ENCODE measurements at regions not wholly inside any gene's neighbourhood (a gene's known extent, or its start where the extent isn't known, plus 50 kb on each side); places are given as distances from the start of the nearest gene placed in this dataset.

GRCh38 chr7:88610942-88611341 lies 148.6 kb upstream of the ZNF804B start:
- no peak for DNase-seq (ENCODE audit: low read depth)
- no peak for TF ChIP-seq CTCF (conservative IDR thresholded peaks at IDR 0.05; ENCODE audit: control insufficient read depth, insufficient read depth, low read depth, low read length)
- no peak overlapping the region for H3K4me3 ChIP-seq (ENCODE audit: control insufficient read depth, low read depth, low read length)

GRCh38 chr7:88600695-88601094 lies 158.8 kb upstream of the ZNF804B start:
- no peak for TF ChIP-seq CTCF (conservative IDR thresholded peaks at IDR 0.05; ENCODE audit: control insufficient read depth, insufficient read depth, low read depth, low read length)
- no peak overlapping the region for H3K4me3 ChIP-seq (ENCODE audit: control insufficient read depth, low read depth, low read length)
- DNase-seq (ENCODE audit: low read depth), result no peak

DNA sequence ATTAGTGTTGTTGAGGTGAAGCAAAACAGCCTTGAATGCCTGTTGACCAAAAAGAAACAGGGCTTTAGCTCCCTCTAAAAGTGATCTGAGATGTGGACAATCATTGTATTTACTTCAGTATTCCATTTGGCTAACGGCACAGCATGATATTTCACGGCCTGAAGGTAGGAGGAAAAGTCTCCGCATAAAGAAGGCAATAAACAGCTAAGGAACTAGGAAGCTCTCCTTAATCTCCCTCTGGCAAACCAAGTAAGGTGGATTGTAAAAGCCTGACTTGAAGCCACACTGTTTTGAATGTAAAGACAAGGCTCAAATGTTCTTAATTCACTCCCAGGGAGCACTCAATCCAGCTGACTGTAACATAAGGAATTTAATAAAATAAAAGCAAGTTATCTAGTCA lies 160.0 kb upstream of the ZNF804B start:
- H3K4me3 ChIP-seq (ENCODE audit: control insufficient read depth, low read depth, low read length), result no peak overlapping the region
- TF ChIP-seq CTCF (conservative IDR thresholded peaks at IDR 0.05; ENCODE audit: control insufficient read depth, insufficient read depth, low read depth, low read length), result no peak
- no peak for DNase-seq (ENCODE audit: low read depth)

GRCh38 chr7:88597941-88598425 lies 161.5 kb upstream of the ZNF804B start:
- no peak overlapping the region for H3K4me3 ChIP-seq (ENCODE audit: control insufficient read depth, low read depth, low read length)

GRCh38 chr7:88590963-88591362 lies 168.5 kb upstream of the ZNF804B start:
- no peak for TF ChIP-seq CTCF (conservative IDR thresholded peaks at IDR 0.05; ENCODE audit: control insufficient read depth, insufficient read depth, low read depth, low read length)
- no peak overlapping the region for H3K4me3 ChIP-seq (ENCODE audit: control insufficient read depth, low read depth, low read length)
- no peak for DNase-seq (ENCODE audit: low read depth)

More at GRCh38 chr7:88597941-88598425, 161.5 kb upstream of the ZNF804B start:
- no peak for DNase-seq (ENCODE audit: low read depth)
- TF ChIP-seq CTCF (conservative IDR thresholded peaks at IDR 0.05; ENCODE audit: control insufficient read depth, insufficient read depth, low read depth, low read length), result no peak

DNA sequence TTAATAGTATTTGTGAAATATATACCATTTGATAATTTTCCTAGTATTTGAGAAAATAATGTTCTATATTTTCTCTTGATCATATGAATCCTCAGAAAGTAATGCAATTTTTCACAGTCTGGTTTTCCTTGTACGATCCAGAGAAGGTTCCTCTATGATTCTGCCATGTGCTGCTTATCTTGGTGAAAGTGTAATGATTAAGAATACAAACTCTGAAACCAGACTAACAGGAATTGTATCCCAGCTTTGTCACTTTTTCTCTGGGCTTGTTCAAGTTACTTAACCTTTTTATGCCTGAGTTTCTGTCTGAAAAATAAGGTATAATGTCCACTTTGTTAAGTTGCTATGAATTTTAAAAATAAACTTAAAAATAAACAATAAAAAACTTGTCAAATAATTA lies 169.6 kb upstream of the ZNF804B start:
- no peak for TF ChIP-seq CTCF (conservative IDR thresholded peaks at IDR 0.05; ENCODE audit: control insufficient read depth, insufficient read depth, low read depth, low read length)
- DNase-seq (ENCODE audit: low read depth), result no peak
- no peak overlapping the region for H3K4me3 ChIP-seq (ENCODE audit: control insufficient read depth, low read depth, low read length)

DNA sequence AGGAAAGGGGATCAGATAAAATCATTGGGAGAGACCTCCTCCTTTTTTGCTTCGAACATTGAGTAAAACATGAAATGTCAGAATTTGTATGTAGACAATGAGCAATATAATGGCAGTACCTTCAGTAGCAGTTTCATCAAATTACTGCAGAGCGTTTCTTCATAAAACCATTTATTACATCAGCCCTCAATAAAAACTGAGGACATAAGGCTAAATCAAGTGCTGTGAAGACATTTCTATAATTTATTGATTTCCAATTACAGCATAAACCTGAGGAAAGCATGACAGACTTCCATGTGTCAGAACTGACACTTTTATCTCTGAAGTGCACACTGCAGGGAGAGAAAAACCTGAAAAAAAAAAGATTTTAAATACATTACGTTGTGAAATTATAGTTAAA lies 172.6 kb upstream of the ZNF804B start:
- no peak for TF ChIP-seq CTCF (conservative IDR thresholded peaks at IDR 0.05; ENCODE audit: control insufficient read depth, insufficient read depth, low read depth, low read length)
- no peak for DNase-seq (ENCODE audit: low read depth)
- no peak overlapping the region for H3K4me3 ChIP-seq (ENCODE audit: control insufficient read depth, low read depth, low read length)

All from fibroblast of mammary gland (primary cell).